SK-N-SH (cell line): ENCODE measurements at regions not wholly inside any gene's neighbourhood (a gene's known extent, or its start where the extent isn't known, plus 50 kb on each side); places are given as distances from the start of the nearest gene placed in this dataset.

Experiments
- CTCF ChIP-seq: fragments of 200-600 bp; sonication (generic); IDR thresholded peaks from 2 replicates; pipeline ENCODE4 v1.6.1; 2017; ENCODE audit warnings: antibody characterized with exemption, mild to moderate bottlenecking, moderate library complexity
- GATA2 ChIP-seq: sonication (generic); formaldehyde crosslinking; IDR thresholded peaks from 2 replicates; pipeline ENCODE4 v1.5.0; 2020; ENCODE audit warnings: mild to moderate bottlenecking, missing genetic modification reagents
- POLR2AphosphoS5 ChIP-seq: IDR thresholded peaks from 2 replicates; pipeline ENCODE4 v1.6.1; 2012; ENCODE audit warnings: low read depth, low read length
- ZBTB33 ChIP-seq: IDR thresholded peaks from 2 replicates; pipeline ENCODE4 v1.4.0; 2012; ENCODE audit warnings: low read depth, borderline replicate concordance

DNA sequence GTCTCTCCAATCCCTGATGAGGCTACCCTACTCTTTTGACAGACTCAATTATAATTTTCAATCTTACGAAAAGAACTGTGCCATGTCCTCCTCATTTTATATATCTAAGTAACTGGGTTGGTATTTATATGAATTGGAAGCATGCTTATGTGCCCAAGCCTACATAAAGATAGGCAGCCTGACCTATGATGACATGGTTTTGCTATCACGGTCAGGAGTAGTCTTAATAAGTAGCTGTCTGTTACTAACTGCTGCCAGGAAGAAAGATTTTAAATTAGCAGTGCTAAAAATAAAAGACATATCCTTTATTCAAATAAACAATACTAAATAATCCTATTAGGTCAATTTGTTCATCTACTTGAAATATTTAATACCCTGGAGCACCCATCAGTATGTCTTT lies 102.0 kb upstream of the DTNA start:
- TF ChIP-seq CTCF (no peak), ZBTB33 (no peak), GATA2 (CRISPR knock-in tag) (no peak), POLR2AphosphoS5 (no peak)
